WTC11 (cell line): ENCODE measurements at regions not wholly inside any gene's neighbourhood (a gene's known extent, or its start where the extent isn't known, plus 50 kb on each side); places are given as distances from the start of the nearest gene placed in this dataset.

Experiments
- ATF1 ChIP-seq: sonication (generic); formaldehyde crosslinking; IDR thresholded peaks from 2 replicates; pipeline ENCODE4 v1.8.1; 2023; ENCODE audit warnings: mild to moderate bottlenecking, moderate library complexity, missing genetic modification reagents
- ATF2 ChIP-seq: sonication (generic); formaldehyde crosslinking; IDR thresholded peaks from 2 replicates; pipeline ENCODE4 v1.8.1; 2022; ENCODE audit warnings: low read depth, missing genetic modification reagents, borderline replicate concordance
- ATF3 ChIP-seq: sonication (generic); formaldehyde crosslinking; conservative IDR thresholded peaks from 2 replicates; pipeline ENCODE4 v1.8.1; 2022; ENCODE audit warnings: mild to moderate bottlenecking, missing genetic modification reagents
- CTCF ChIP-seq: fragments of 200-600 bp; IDR thresholded peaks from 2 replicates; pipeline ENCODE4 v1.8.0; 2022; ENCODE audit warnings: antibody characterized with exemption
- ELF4 ChIP-seq: sonication (generic); formaldehyde crosslinking; IDR thresholded peaks from 2 replicates; pipeline ENCODE4 v1.8.1; 2022; ENCODE audit warnings: low read depth, mild to moderate bottlenecking, moderate library complexity, missing genetic modification reagents
- MYBL2 ChIP-seq: sonication (generic); formaldehyde crosslinking; IDR thresholded peaks from 2 replicates; pipeline ENCODE4 v1.8.1; 2023; ENCODE audit warnings: mild to moderate bottlenecking, moderate library complexity, missing genetic modification reagents
- SP1 ChIP-seq: sonication (generic); formaldehyde crosslinking; conservative IDR thresholded peaks from 2 replicates; pipeline ENCODE4 v1.8.1; 2022; ENCODE audit warnings: missing genetic modification reagents
- TEAD1 ChIP-seq: sonication (generic); formaldehyde crosslinking; IDR thresholded peaks from 2 replicates; pipeline ENCODE4 v1.8.0; 2022; ENCODE audit warnings: mild to moderate bottlenecking, missing genetic modification reagents
- TF ChIP-seq, protein P1 (sequence below): sonication (generic); formaldehyde crosslinking; IDR thresholded peaks from 2 replicates; pipeline ENCODE4 v1.8.1; 2023; ENCODE audit warnings: mild to moderate bottlenecking, missing genetic modification reagents, moderate library complexity
- TF ChIP-seq, protein P2 (sequence below): sonication (generic); formaldehyde crosslinking; IDR thresholded peaks from 2 replicates; pipeline ENCODE4 v1.8.0; 2022; ENCODE audit warnings: missing genetic modification reagents

- TF ChIP-seq CTCF, result no peak
- TF ChIP-seq ATF3 (CRISPR knock-in tag), result no peak
- TF ChIP-seq, protein P1, sequence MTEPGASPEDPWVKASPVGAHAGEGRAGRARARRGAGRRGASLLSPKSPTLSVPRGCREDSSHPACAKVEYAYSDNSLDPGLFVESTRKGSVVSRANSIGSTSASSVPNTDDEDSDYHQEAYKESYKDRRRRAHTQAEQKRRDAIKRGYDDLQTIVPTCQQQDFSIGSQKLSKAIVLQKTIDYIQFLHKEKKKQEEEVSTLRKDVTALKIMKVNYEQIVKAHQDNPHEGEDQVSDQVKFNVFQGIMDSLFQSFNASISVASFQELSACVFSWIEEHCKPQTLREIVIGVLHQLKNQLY (CRISPR knock-in tag), result no peak
- TF ChIP-seq ATF2, result no peak
- TF ChIP-seq SP1 (CRISPR knock-in tag), result no peak
- TF ChIP-seq ELF4, result no peak
- no peak for TF ChIP-seq MYBL2 (CRISPR knock-in tag)
- TF ChIP-seq TEAD1, result no peak
- TF ChIP-seq ATF1 (CRISPR knock-in tag), result no peak
- TF ChIP-seq, protein P2, sequence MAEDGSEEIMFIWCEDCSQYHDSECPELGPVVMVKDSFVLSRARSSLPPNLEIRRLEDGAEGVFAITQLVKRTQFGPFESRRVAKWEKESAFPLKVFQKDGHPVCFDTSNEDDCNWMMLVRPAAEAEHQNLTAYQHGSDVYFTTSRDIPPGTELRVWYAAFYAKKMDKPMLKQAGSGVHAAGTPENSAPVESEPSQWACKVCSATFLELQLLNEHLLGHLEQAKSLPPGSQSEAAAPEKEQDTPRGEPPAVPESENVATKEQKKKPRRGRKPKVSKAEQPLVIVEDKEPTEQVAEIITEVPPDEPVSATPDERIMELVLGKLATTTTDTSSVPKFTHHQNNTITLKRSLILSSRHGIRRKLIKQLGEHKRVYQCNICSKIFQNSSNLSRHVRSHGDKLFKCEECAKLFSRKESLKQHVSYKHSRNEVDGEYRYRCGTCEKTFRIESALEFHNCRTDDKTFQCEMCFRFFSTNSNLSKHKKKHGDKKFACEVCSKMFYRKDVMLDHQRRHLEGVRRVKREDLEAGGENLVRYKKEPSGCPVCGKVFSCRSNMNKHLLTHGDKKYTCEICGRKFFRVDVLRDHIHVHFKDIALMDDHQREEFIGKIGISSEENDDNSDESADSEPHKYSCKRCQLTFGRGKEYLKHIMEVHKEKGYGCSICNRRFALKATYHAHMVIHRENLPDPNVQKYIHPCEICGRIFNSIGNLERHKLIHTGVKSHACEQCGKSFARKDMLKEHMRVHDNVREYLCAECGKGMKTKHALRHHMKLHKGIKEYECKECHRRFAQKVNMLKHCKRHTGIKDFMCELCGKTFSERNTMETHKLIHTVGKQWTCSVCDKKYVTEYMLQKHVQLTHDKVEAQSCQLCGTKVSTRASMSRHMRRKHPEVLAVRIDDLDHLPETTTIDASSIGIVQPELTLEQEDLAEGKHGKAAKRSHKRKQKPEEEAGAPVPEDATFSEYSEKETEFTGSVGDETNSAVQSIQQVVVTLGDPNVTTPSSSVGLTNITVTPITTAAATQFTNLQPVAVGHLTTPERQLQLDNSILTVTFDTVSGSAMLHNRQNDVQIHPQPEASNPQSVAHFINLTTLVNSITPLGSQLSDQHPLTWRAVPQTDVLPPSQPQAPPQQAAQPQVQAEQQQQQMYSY, result no peak
These were observed 73.1 kb upstream of the CXCR4 start for GRCh38 chr2:136191041-136191440.
